ENCODE measurements at regions not wholly inside any gene's neighbourhood (a gene's known extent, or its start where the extent isn't known, plus 50 kb on each side); places are given as distances from the start of the nearest gene placed in this dataset.

GRCh38 chr5:73378070-73378469, 70.5 kb downstream of the FOXD1 start:
- TF ChIP-seq CTCF (IDR thresholded peaks at IDR 0.05) (no peak), RAD21 (conservative IDR thresholded peaks at IDR 0.05 in 1 of 2, IDR thresholded peaks at IDR 0.05 in 1 of 2) (no peak), EP300 (IDR thresholded peaks at IDR 0.05) (no peak), POLR2A (IDR thresholded peaks at IDR 0.05; ENCODE audit: low read length) (no peak), FOSL2 (IDR thresholded peaks at IDR 0.05) (no peak), FOSL2 (CRISPR knock-in tag; IDR thresholded peaks at IDR 0.05) (no peak), HEYL (CRISPR knock-in tag; IDR thresholded peaks at IDR 0.05) (no peak), MAFK (IDR thresholded peaks at IDR 0.05; ENCODE audit: partially characterized antibody) (no peak), JUNB (IDR thresholded peaks at IDR 0.05) (no peak), HDAC2 (IDR thresholded peaks at IDR 0.05) (no peak), ELK1 (IDR thresholded peaks at IDR 0.05; ENCODE audit: low read depth, low read length) (no peak), SREBF2 (IDR thresholded peaks at IDR 0.05) (no peak), ESRRA (IDR thresholded peaks at IDR 0.05; ENCODE audit: borderline replicate concordance, low read length) (no peak), PBX3 (IDR thresholded peaks at IDR 0.05) (no peak), CBX2 (IDR thresholded peaks at IDR 0.05; ENCODE audit: borderline replicate concordance, low read depth) (no peak)

Data from A549 (cell line).